ENCODE measurements at regions not wholly inside any gene's neighbourhood (a gene's known extent, or its start where the extent isn't known, plus 50 kb on each side); places are given as distances from the start of the nearest gene placed in this dataset.
"Not testable (repeated sequence)": the region's sequence is repeated elsewhere in the genome, so short reads cannot be mapped to it uniquely, and the experiment has no call there.

DNA sequence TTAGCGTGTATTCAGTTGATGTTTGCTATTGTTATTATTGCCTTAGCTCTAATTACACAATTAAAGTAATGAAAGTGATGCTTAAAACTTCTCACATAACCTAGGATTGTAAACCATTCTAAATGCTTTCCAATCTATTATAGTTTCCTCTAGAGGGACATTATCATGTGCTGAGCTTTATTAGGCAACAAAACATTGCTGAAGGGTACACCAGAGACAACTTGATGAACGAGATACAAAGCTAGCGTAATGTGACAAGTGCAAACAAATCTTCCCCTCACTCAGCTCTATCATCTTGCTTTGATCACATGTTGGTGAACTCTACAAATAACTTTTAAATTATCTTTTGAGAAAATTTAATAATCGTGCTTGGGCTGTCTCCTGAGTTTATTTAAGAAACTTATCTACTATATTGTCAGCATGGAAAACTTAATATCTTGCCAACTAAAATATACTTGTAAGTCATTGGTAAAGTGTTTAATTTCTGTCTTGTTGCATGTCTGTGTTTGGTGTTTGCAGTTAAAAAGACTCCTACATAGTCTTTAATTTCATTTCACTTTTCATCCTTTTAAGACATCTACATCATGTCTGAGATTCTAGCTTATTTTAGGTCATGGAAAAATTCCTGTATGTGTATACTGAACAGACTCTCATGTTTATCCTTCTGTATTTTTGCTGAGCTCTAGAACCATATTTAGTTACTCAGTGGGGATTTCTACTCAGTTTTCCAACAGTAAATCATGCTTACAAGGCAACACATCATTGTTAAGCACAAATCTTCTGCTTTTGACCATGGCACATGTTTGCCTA, 104.2 kb upstream of the ADAMTS5 start:
- DNase-seq (ENCODE audit: low read depth in 2 of 2): no peak

- no peak for DNase-seq (ENCODE audit: low read depth in 2 of 2)
These were observed 101.9 kb upstream of the ADAMTS5 start for GRCh38 chr21:27068811-27069210.

- DNase-seq (ENCODE audit: low read depth in 2 of 2): no peak
These were observed 100.3 kb upstream of the ADAMTS5 start for GRCh38 chr21:27067226-27067625.

- DNase-seq (ENCODE audit: low read depth in 2 of 2): no peak
These were observed 95.6 kb upstream of the ADAMTS5 start for GRCh38 chr21:27062443-27062842.

GRCh38 chr21:27061770-27062169, 94.9 kb upstream of the ADAMTS5 start:
- DNase-seq (ENCODE audit: low read depth in 2 of 2): no peak

- DNase-seq (ENCODE audit: low read depth in 2 of 2): no peak
These were observed 93.3 kb upstream of the ADAMTS5 start for GRCh38 chr21:27060190-27060589.

DNA sequence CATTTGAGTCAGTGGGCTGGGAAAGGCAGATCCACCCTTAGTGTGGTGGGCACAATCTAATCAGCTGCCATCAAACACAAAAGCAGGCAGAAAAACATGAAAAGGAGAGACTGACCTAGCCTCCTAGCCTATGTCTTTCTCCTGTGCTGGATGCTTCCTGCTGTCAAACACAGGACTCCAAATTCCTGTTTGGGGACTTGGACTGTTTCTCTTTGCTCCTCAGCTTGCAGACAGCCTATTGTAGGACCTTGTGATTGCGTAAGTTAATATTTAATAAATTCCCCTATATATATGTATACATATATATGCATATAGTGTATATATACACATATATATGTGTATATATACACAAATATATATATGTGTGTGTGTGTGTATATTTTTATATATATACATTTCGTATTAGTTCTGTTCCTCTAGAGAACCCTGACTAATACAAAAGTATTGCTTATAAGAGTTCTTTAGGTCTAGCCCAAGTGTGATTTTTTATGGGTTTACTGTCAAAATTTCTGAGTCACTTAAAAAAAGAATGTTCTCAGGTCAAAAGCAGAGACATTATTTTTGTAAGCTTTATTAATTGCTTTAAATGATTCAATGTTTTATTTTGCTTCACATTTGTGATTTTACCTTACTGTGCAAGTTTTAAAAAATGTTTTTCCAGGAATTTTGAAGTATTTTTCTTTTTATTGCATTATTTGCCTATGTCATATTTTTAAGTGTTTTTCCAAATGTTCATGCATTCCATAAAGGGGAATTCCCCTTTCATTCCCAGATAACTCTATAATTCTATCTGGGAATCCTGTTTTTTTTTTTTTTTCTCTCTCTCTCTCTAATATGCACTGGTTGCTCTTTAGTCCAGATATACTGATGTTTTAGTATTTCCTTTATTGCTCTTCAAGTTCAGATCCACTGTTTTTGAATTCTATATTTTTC, 92.1 kb upstream of the ADAMTS5 start:
- no peak for DNase-seq (ENCODE audit: low read depth in 2 of 2)

DNA sequence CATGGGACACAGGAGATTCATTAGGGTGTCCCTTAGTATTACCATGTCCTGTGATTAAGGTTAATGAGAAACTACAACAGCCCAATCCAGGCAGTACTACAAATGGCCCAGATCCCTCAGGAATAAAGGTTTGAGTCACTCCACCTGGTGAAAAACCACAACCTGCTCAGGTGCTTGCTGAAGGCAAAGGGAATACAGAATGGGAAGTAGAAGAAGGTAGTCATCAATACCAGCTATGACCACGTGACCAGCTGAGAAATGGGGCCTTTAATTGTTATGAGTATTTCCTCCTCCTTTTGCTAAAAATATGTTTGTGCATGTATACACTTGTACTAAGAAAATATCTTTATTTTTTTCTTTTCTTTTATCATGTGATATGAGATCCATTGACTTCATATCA, 91.1 kb upstream of the ADAMTS5 start:
- DNase-seq (ENCODE audit: low read depth in 2 of 2): no peak

DNA sequence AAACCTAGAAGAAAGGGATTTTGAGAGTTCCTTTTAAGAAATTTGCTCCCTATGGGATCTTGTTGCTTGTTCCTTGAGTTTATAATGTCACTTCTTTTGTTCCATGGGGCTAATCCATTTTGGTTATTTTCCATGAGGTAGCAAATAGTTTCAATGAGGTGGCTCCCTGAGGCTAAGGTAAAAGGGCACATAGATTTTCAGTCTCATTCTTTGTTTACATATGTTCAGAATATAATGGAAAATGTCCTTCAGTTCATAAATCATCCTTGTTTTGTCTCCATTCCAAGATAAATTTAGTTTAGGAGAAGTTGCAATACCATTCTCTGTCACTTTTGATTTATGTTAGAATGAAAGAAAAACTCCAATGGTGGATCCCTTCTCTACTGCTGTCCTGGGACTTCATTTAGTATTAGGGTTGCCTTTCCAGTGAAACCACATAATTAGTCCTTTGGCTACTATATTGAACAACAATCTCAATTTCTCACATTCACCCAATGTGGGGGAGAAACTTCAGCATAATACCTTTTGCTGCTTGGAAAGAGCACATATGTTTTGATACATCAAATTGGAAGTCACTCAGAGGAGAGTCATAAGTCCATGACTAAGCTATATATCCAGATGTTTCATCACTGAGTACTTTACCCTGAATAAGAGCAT, 80.9 kb upstream of the ADAMTS5 start:
- DNase-seq (ENCODE audit: low read depth in 2 of 2): no peak

DNA sequence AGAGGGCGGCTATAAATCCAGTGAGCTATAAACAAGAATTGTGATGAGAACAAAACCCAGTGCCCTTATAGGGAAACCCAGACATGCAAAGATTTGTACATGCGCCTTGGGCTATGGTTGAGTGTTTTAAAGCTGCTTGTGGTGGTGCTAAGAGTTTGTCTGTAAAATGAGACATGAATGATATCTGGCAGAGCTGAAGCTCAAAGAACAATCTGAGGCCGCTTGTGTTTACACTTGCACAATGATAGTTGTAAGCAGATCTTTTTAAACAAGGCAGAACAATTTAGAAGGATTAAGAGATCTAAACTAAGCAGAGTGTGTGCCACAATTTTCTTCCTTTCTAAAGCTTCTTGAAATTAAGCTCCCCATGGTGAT, 80.4 kb upstream of the ADAMTS5 start:
- no peak for DNase-seq (ENCODE audit: low read depth in 2 of 2)

DNA sequence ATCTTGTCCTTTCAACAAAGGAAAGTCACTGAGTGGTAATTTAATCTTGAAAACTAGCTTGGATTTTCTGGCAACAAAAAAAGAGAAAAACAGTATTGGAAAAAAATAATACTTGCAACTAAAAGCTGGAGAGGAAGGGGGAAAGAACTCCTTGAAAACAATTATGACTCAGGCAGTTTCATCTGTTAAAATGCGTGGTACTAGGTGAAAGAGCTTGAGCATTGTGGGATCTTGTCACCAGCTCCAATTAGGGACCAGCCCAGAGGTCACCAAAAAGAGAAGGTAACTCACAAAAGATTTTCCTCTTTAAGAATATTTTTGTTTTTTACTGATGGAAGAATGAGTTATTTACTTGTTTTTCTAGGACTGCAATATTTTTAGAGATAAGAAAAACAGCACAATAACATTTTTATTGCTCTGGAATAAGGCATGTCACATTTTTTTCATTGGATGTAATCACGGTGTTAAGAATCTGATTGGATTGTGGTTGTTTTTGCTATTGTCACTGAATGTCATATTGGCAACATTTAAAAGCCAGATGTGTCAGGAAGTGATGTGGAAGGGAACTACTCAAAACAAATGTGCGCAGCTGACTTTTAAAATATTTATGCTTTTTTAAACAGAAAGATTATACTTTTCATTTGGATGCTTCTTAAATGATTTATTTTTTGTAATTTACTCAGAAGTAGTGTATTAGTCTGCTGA, 78.5 kb upstream of the ADAMTS5 start:
- DNase-seq (ENCODE audit: low read depth in 2 of 2): no peak

DNA sequence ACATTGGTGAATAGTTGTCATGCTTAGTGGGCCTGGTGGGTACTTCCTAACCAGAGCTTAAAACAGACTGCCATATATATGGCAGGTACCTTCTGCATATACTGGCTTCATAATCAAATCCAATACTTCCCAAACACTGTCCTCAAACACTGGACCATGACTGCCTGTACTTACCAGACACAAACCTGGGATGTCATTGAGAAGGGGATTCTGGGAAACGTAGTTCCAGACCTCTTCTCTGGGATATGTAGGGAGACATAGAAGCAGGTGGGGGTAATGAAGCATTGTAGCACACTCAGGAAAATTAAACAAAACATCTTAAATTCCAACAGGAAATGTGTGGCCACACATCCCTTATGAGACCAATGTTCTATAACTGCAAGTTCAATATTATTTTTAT, 76.5 kb upstream of the ADAMTS5 start:
- no peak for DNase-seq (ENCODE audit: low read depth in 2 of 2)

GRCh38 chr21:27040738-27041469, 74.0 kb upstream of the ADAMTS5 start:
- DNase-seq (ENCODE audit: low read depth in 2 of 2): no peak

- no peak for DNase-seq (ENCODE audit: low read depth in 2 of 2)
These were observed 69.9 kb upstream of the ADAMTS5 start for GRCh38 chr21:27036736-27037301.

DNA sequence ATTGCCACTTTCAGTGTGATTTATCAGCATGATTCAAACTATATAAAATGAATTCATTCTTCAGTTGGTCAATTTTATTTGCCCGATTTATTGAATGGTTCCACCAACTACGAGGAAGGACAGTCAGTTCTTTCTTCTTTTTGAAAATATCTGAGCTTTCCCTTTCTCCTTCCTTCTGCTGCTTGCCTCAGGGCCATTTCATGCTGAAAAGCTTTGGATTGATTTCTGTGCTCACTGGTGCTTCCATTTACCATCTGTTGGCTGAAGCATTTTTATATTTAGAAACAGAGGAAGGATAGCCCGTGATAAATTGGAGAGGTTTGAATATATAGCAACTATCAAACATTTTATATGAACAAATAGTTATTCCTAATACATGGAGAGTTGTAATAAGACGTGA, 68.9 kb upstream of the ADAMTS5 start:
- DNase-seq (ENCODE audit: low read depth in 2 of 2): no peak

DNA sequence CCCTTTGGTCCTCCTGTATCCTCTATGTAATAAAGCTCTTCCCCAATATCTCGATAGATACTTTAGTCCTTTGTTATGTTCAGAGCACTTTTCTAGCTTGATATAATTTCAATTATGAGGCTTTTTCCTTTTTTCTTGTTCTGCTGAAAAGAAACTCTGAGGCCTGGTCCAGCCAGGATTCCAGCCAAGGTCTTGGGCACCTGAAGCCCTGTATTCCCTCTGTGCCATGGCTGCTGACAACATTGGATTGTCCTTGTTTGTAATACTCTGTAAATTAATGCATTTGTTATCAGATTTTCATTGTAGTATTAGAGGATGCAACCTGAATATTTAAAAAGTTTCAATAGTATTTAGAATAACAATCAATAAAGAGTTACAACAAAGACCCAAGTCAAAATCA, 67.9 kb upstream of the ADAMTS5 start:
- no peak for DNase-seq (ENCODE audit: low read depth in 2 of 2)

GRCh38 chr21:27033471-27033870, 66.6 kb upstream of the ADAMTS5 start:
- no peak for DNase-seq (ENCODE audit: low read depth in 2 of 2)

- DNase-seq (ENCODE audit: low read depth in 2 of 2): no peak
These were observed 59.6 kb upstream of the ADAMTS5 start for GRCh38 chr21:27026501-27026900.

GRCh38 chr21:27025708-27026107, 58.8 kb upstream of the ADAMTS5 start:
- not testable (repeated sequence) for DNase-seq (ENCODE audit: low read depth in 2 of 2)

- DNase-seq (ENCODE audit: low read depth in 2 of 2): no peak
These were observed 58.1 kb upstream of the ADAMTS5 start for GRCh38 chr21:27024971-27025370.

- no peak for DNase-seq (ENCODE audit: low read depth in 2 of 2)
These were observed 57.4 kb upstream of the ADAMTS5 start for GRCh38 chr21:27024301-27024700.

Measured in stimulated activated CD8-positive, alpha-beta memory T cell treated with anti-CD3 and anti-CD28 coated beads, Interleukin-15, amount 100 ng/mL, for 48 hours (primary cell).